H9 (cell line): ENCODE measurements at regions not wholly inside any gene's neighbourhood (a gene's known extent, or its start where the extent isn't known, plus 50 kb on each side); places are given as distances from the start of the nearest gene placed in this dataset.

Experiments used
- DNase-seq: peaks from one replicate; pipeline ENCODE4 v3.0.0-alpha.2; 2017
- H2AFZ ChIP-seq: one replicate; pipeline ENCODE4 v1.6.1; 2013; ENCODE audit warnings: mild to moderate bottlenecking, low read length, control low read depth, moderate library complexity
- H2AK5ac ChIP-seq: 2 replicates; pipeline ENCODE4 v1.6.1; 2013; ENCODE audit warnings: low read length, control low read depth, mixed read lengths; ENCODE audit not compliant: insufficient read length
- H2BK120ac ChIP-seq: one replicate; pipeline ENCODE4 v1.6.1; 2013; ENCODE audit warnings: low read depth, mild to moderate bottlenecking, low read length, control low read depth, inconsistent platforms; ENCODE audit not compliant: poor library complexity, severe bottlenecking
- H2BK12ac ChIP-seq: 2 replicates; pipeline ENCODE4 v1.6.1; 2013; ENCODE audit warnings: low read length, control low read depth, mixed read lengths, low read depth; ENCODE audit not compliant: insufficient read length
- H2BK15ac ChIP-seq: 2 replicates; pipeline ENCODE4 v1.6.1; 2013; ENCODE audit warnings: low read depth, low read length, control low read depth
- H2BK20ac ChIP-seq: one replicate; pipeline ENCODE4 v1.6.1; 2013; ENCODE audit warnings: low read depth, mild to moderate bottlenecking, low read length, control low read depth, inconsistent platforms; ENCODE audit not compliant: poor library complexity, severe bottlenecking
- H2BK5ac ChIP-seq: 2 replicates; pipeline ENCODE4 v1.6.1; 2013; ENCODE audit warnings: low read length, control low read depth, mixed read lengths; ENCODE audit not compliant: insufficient read length
- H3K14ac ChIP-seq: 2 replicates; pipeline ENCODE4 v1.6.1; 2013; ENCODE audit warnings: low read length, control low read depth; ENCODE audit not compliant: insufficient read depth
- H3K18ac ChIP-seq: 2 replicates; pipeline ENCODE4 v1.6.1; 2013; ENCODE audit warnings: low read depth, mild to moderate bottlenecking, mixed read lengths, low read length, control low read depth; ENCODE audit not compliant: insufficient read length
- H3K23ac ChIP-seq: 2 replicates; pipeline ENCODE4 v1.6.1; 2013; ENCODE audit warnings: low read length, control low read depth, mixed read lengths, low read depth; ENCODE audit not compliant: insufficient read length
- H3K23me2 ChIP-seq: 2 replicates; pipeline ENCODE4 v1.6.1; 2013; ENCODE audit warnings: low read depth, mild to moderate bottlenecking, mixed read lengths, low read length, control low read depth; ENCODE audit not compliant: insufficient read length, poor library complexity, severe bottlenecking
- H3K27ac ChIP-seq: 2 replicates; pipeline ENCODE4 v1.5.1; 2013; ENCODE audit warnings: low read length, control low read depth, mixed read lengths, low read depth; ENCODE audit not compliant: insufficient read length
- H3K27me3 ChIP-seq: 2 replicates; pipeline ENCODE4 v1.6.1; 2013; ENCODE audit warnings: low read length, control low read depth, inconsistent platforms; ENCODE audit not compliant: insufficient read depth
- H3K4ac ChIP-seq: 2 replicates; pipeline ENCODE4 v1.6.1; 2013; ENCODE audit warnings: low read depth, mild to moderate bottlenecking, control low read depth, inconsistent platforms, low read length, moderate library complexity
- H3K4me1 ChIP-seq: 2 replicates; pipeline ENCODE4 v1.6.1; 2013; ENCODE audit warnings: low read length, control low read depth, inconsistent platforms; ENCODE audit not compliant: insufficient read depth
- H3K4me2 ChIP-seq: 2 replicates; pipeline ENCODE4 v1.6.1; 2013; ENCODE audit warnings: low read length, control low read depth, mixed read lengths; ENCODE audit not compliant: insufficient read length, insufficient read depth
- H3K56ac ChIP-seq: 2 replicates; pipeline ENCODE4 v1.6.1; 2013; ENCODE audit warnings: low read depth, mild to moderate bottlenecking, mixed read lengths, low read length, control low read depth; ENCODE audit not compliant: insufficient read length
- H3K79me1 ChIP-seq: 2 replicates; pipeline ENCODE4 v1.6.1; 2013; ENCODE audit warnings: low read depth, mild to moderate bottlenecking, moderate library complexity, low read length, control low read depth, inconsistent platforms; ENCODE audit not compliant: insufficient read depth, poor library complexity, severe bottlenecking
- H3K79me2 ChIP-seq: 2 replicates; pipeline ENCODE4 v1.6.1; 2013; ENCODE audit warnings: low read length, control low read depth, inconsistent platforms; ENCODE audit not compliant: insufficient read depth
- H3K9ac ChIP-seq: 2 replicates; pipeline ENCODE4 v1.6.1; 2013; ENCODE audit warnings: low read length, control low read depth, mixed read lengths; ENCODE audit not compliant: insufficient read length; ENCODE audit errors: extremely low read depth
- H3K9me3 ChIP-seq: one replicate; pipeline ENCODE4 v1.6.1; 2013; ENCODE audit warnings: low read depth, low read length, inconsistent platforms; ENCODE audit not compliant: control insufficient read depth
- H3T11ph ChIP-seq: one replicate; pipeline ENCODE4 v1.6.1; 2013; ENCODE audit warnings: mild to moderate bottlenecking, low read length, control low read depth, inconsistent platforms
- H4K20me1 ChIP-seq: one replicate; pipeline ENCODE4 v1.6.1; 2013; ENCODE audit not compliant: control insufficient read depth, insufficient read length, insufficient read depth
- H4K5ac ChIP-seq: 2 replicates; pipeline ENCODE4 v1.6.1; 2013; ENCODE audit warnings: low read depth, mild to moderate bottlenecking, mixed read lengths, low read length, control low read depth; ENCODE audit not compliant: insufficient read length
- H4K8ac ChIP-seq: replicated peaks from 2 replicates; pipeline ENCODE4 v1.6.1; 2013; ENCODE audit warnings: low read length, control low read depth, mixed read lengths, low read depth; ENCODE audit not compliant: insufficient read length
- H4K91ac ChIP-seq: 2 replicates; pipeline ENCODE4 v1.6.1; 2013; ENCODE audit warnings: low read depth, mild to moderate bottlenecking, moderate library complexity, mixed read lengths, low read length, control low read depth; ENCODE audit not compliant: insufficient read length
- H3K27ac Mint-ChIP-seq, 3 experiments: 2 replicates in 2 of 3; 3 replicates in 1 of 3; pipeline ENCODE4 v1.8.0; 2020 to 2021; ENCODE audit warnings: mixed read lengths in 3 of 3, mild to moderate bottlenecking in 1 of 3, moderate library complexity in 1 of 3
- H3K27me3 Mint-ChIP-seq: 2 replicates; pipeline ENCODE4 v1.8.0; 2021; ENCODE audit warnings: low read depth, mild to moderate bottlenecking, moderate library complexity, mixed read lengths
- H3K36me3 Mint-ChIP-seq, 3 experiments: 2 replicates in 2 of 3; 3 replicates in 1 of 3; pipeline ENCODE4 v1.8.0; 2020 to 2021; ENCODE audit warnings: low read depth in 3 of 3, mixed read lengths in 3 of 3; ENCODE audit not compliant: insufficient read depth in 1 of 3
- H3K4me1 Mint-ChIP-seq, 2 experiments: 2 replicates each; pipeline ENCODE4 v1.8.0; 2020; ENCODE audit warnings: mixed read lengths in 2 of 2
- H3K4me3 Mint-ChIP-seq, 2 experiments: 2 replicates in 1 of 2; 3 replicates in 1 of 2; pipeline ENCODE4 v1.8.0; 2020 to 2021; ENCODE audit warnings: mild to moderate bottlenecking in 2 of 2, mixed read lengths in 2 of 2, moderate library complexity in 1 of 2
- H3K9me3 Mint-ChIP-seq, 2 experiments: 2 replicates in 1 of 2; 3 replicates in 1 of 2; pipeline ENCODE4 v1.8.0; 2020; ENCODE audit warnings: mild to moderate bottlenecking in 2 of 2, mixed read lengths in 2 of 2, moderate library complexity in 1 of 2
- CTCF ChIP-seq: fragments of 200-600 bp; sonication (generic); conservative IDR thresholded peaks from 3 replicates; pipeline ENCODE4 v1.8.0; 2021; ENCODE audit warnings: antibody characterized with exemption, mild to moderate bottlenecking
- WGBS: extraction: QIAGEN DNeasy Blood & Tissue Kit; methylation state at CpG from one replicate; pipeline ENCODE4 v1.1.7; 2013; ENCODE audit warnings: missing lambda C conversion rate, low lambda C conversion rate, mixed read lengths; ENCODE audit not compliant: insufficient read length; ENCODE audit errors: extremely low coverage; 5-methylcytosine and 5-hydroxymethylcytosine counted together

- Histone ChIP-seq H3K23me2 (no peaks in the 10 kb centered on the region), H3K9me3 (no peaks in the 10 kb centered on the region), H4K5ac (no peak overlapping the region), H2BK120ac (peak overlapping the region; percentile 65), H4K91ac (no peak overlapping the region), H2BK20ac (no peak overlapping the region), H3K4ac (no peak overlapping the region), H3K9ac (no peak overlapping the region), H3K79me1 (no peaks in the 10 kb centered on the region), H3K23ac (no peak overlapping the region), H2BK12ac (no peak overlapping the region), H2AFZ (no peak overlapping the region), H3K56ac (no peak overlapping the region), H3K4me2 (peak overlapping the region; percentile 57), H4K20me1 (no peaks in the 10 kb centered on the region), H3K18ac (peak overlapping the region; percentile 2), H3K27me3 (no peaks in the 10 kb centered on the region), H3K27ac (peak overlapping the region; percentile 95), H2BK5ac (no peak overlapping the region), H3T11ph (peak overlapping the region; percentile 2), H4K8ac (no peak overlapping the region), H2BK15ac (no peak overlapping the region), H2AK5ac (no peak overlapping the region), H3K79me2 (no peaks in the 10 kb centered on the region), H3K4me1 (peaks cover 8% of the 10 kb centered on the region), H3K14ac (no peak overlapping the region)
- no peaks in the 10 kb centered on the region for H3K27me3 Mint-ChIP-seq
- TF ChIP-seq CTCF: no peak
- peak; percentile 43 for DNase-seq
- H3K9me3 Mint-ChIP-seq: no peaks in the 10 kb centered on the region
- WGBS: no CpG with 5 or more reads among the region's 1 CpG
- H3K36me3 Mint-ChIP-seq: peaks cover 0 to 2% (median 0%) of the 10 kb centered on the region in 3 experiments; a peak in 2 of 7 replicates
- H3K4me1 Mint-ChIP-seq: peaks cover 28 to 55% of the 10 kb centered on the region in 2 experiments
- H3K4me3 Mint-ChIP-seq: peak overlapping the region in 1 of 2 experiments; percentile 56; a peak in 1 of 5 replicates
- H3K27ac Mint-ChIP-seq: peak overlapping the region; percentile 91 to 98 (median 93)
Measured at GRCh38 chr3:168532135-168532534, 436.4 kb upstream of the GOLIM4 start.
